Activated naive CD8-positive, alpha-beta T cell treated with anti-CD3 and anti-CD28 coated beads, Interleukin-2, amount 10 ng/mL, durations not matched to agents 7 days and 5 days (primary cell): ENCODE measurements at regions not wholly inside any gene's neighbourhood (a gene's known extent, or its start where the extent isn't known, plus 50 kb on each side); places are given as distances from the start of the nearest gene placed in this dataset.
"Not testable (repeated sequence)": the region's sequence is repeated elsewhere in the genome, so short reads cannot be mapped to it uniquely, and the experiment has no call there.

Experiments
- ATAC-seq: fragments of 150-1000 bp; cut with Tn5 transposase; one replicate; pipeline ENCODE4 v1.10.0; 2021; ENCODE audit warnings: low read depth, moderate library complexity
- POLR2A ChIA-PET: fragments of 350-600 bp; sonication (Branson Sonifier 250); formaldehyde crosslinking; loops from one replicate; lab custom pipeline; 2021; ENCODE audit warnings: antibody characterized with exemption; lab: Charles Lee
- DNase-seq: peaks from one replicate; pipeline ENCODE4 v3.0.0; 2021
- H3K27ac Mint-ChIP-seq: one replicate; pipeline ENCODE4 v1.8.0; 2022; ENCODE audit warnings: mild to moderate bottlenecking, mixed read lengths
- H3K27me3 Mint-ChIP-seq: one replicate; pipeline ENCODE4 v1.8.0; 2022; ENCODE audit warnings: mild to moderate bottlenecking, moderate library complexity, mixed read lengths
- H3K36me3 Mint-ChIP-seq: one replicate; pipeline ENCODE4 v1.8.0; 2021; ENCODE audit warnings: mild to moderate bottlenecking, mixed read lengths
- H3K4me1 Mint-ChIP-seq: one replicate; pipeline ENCODE4 v1.8.0; 2021; ENCODE audit warnings: mixed read lengths
- H3K4me3 Mint-ChIP-seq: one replicate; pipeline ENCODE4 v1.8.0; 2022; ENCODE audit warnings: mild to moderate bottlenecking, moderate library complexity, mixed read lengths
- H3K9me3 Mint-ChIP-seq: one replicate; pipeline ENCODE4 v1.8.0; 2021; ENCODE audit warnings: mixed read lengths

- Mint-ChIP-seq H3K4me3 (no peak overlapping the region), H3K27ac (no peak overlapping the region), H3K4me1 (no peaks in the 10 kb centered on the region), H3K27me3 (peaks cover 2% of the 10 kb centered on the region), H3K9me3 (peaks cover 19% of the 10 kb centered on the region), H3K36me3 (no peaks in the 10 kb centered on the region)
- POLR2A ChIA-PET: no interaction called here
- ATAC-seq (no peak), DNase-seq (no peak)
Observed at GRCh38 chr2:2779727-2780126, 448.7 kb upstream of the MYT1L start.

GRCh38 chr2:2777876-2778275 lies 446.8 kb upstream of the MYT1L start:
- Mint-ChIP-seq H3K9me3 (peaks cover 19% of the 10 kb centered on the region), H3K36me3 (no peaks in the 10 kb centered on the region), H3K4me1 (no peaks in the 10 kb centered on the region), H3K4me3 (no peak overlapping the region), H3K27ac (no peak overlapping the region), H3K27me3 (peaks cover 2% of the 10 kb centered on the region)
- POLR2A ChIA-PET: no interaction called here
- DNase-seq: no peak
- no peak for ATAC-seq

GRCh38 chr2:2777213-2777612 lies 446.1 kb upstream of the MYT1L start:
- POLR2A ChIA-PET: no interaction called here
- H3K27me3 Mint-ChIP-seq: peaks cover 2% of the 10 kb centered on the region
- no peaks in the 10 kb centered on the region for H3K36me3 Mint-ChIP-seq
- ATAC-seq (no peak), DNase-seq (no peak)
- H3K9me3 Mint-ChIP-seq: peaks cover 19% of the 10 kb centered on the region
- H3K4me3 Mint-ChIP-seq: no peak overlapping the region
- H3K4me1 Mint-ChIP-seq: no peaks in the 10 kb centered on the region
- H3K27ac Mint-ChIP-seq: no peak overlapping the region

GRCh38 chr2:2775018-2775417 lies 443.9 kb upstream of the MYT1L start:
- Mint-ChIP-seq H3K27me3 (no peaks in the 10 kb centered on the region), H3K27ac (no peak overlapping the region), H3K4me1 (no peaks in the 10 kb centered on the region), H3K36me3 (no peaks in the 10 kb centered on the region), H3K9me3 (peaks cover 8% of the 10 kb centered on the region), H3K4me3 (no peak overlapping the region)
- POLR2A ChIA-PET: no interaction called here
- DNase-seq: no peak
- ATAC-seq: no peak

GRCh38 chr2:2773692-2774091 lies 442.6 kb upstream of the MYT1L start:
- H3K9me3 Mint-ChIP-seq: no peaks in the 10 kb centered on the region
- H3K4me1 Mint-ChIP-seq: no peaks in the 10 kb centered on the region
- no peaks in the 10 kb centered on the region for H3K27me3 Mint-ChIP-seq
- POLR2A ChIA-PET: no interaction called here
- H3K27ac Mint-ChIP-seq: no peak overlapping the region
- H3K4me3 Mint-ChIP-seq: no peak overlapping the region
- DNase-seq (no peak), ATAC-seq (no peak)
- H3K36me3 Mint-ChIP-seq: no peaks in the 10 kb centered on the region

DNA sequence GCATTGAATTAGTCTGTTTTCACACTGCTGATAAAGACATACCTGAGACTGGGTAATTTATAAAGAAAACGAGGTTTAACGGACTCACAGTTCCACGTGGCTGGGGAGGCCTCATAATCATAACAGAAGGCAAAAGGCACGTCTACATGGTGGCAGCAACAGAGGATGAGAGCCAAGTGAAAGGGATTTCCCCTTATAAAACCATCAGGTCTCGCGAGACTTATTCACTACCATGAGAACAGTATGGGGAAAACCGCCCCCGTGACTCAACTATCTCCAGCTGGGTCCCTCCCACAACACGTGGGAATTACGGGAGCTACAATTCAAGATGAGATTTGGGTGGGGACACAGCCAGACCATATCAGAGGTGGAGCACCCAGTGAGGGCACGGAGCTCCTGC lies 442.0 kb upstream of the MYT1L start:
- H3K9me3 Mint-ChIP-seq, POLR2A ChIA-PET, ATAC-seq, DNase-seq, H3K4me1 Mint-ChIP-seq, H3K27me3 Mint-ChIP-seq, H3K27ac Mint-ChIP-seq, H3K36me3 Mint-ChIP-seq, H3K4me3 Mint-ChIP-seq: not testable (repeated sequence)

DNA sequence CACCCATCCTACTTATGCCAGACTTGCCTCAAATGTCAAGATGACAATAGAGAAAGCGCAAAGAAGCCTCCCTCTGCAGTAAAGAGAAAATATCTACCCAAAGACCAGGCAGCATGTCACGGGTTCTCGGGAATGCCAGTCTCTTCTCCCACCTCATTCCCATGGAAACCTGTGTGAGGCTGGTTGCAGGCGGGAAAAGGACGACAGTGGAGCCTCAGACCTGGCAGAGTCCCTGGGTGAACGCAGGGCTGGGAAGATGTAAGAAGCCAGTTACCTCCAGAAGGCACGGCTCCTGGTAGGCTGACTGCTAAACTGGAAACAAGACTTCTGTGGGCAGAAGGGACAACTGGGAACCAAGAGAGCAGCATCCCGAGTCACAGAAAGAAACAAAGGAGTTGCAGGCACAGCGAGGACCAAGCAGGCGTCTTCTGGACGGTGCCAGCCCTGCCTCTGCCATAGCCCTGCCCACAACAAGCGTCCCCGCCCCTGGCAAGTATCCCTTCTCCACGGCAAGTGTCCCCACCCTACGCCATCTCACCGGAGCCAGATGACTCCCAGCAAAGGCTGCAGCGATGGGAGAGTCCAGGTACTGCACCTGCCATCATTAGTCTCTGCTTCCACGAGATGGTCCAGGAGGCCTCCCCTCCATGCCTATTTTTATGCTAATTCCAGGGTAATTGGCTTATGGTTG lies 440.8 kb upstream of the MYT1L start:
- no peak for ATAC-seq
- Mint-ChIP-seq H3K9me3 (no peaks in the 10 kb centered on the region), H3K4me1 (no peaks in the 10 kb centered on the region), H3K4me3 (no peak overlapping the region), H3K27ac (no peak overlapping the region), H3K36me3 (no peaks in the 10 kb centered on the region), H3K27me3 (no peaks in the 10 kb centered on the region)
- no peak for DNase-seq
- POLR2A ChIA-PET: no interaction called here

DNA sequence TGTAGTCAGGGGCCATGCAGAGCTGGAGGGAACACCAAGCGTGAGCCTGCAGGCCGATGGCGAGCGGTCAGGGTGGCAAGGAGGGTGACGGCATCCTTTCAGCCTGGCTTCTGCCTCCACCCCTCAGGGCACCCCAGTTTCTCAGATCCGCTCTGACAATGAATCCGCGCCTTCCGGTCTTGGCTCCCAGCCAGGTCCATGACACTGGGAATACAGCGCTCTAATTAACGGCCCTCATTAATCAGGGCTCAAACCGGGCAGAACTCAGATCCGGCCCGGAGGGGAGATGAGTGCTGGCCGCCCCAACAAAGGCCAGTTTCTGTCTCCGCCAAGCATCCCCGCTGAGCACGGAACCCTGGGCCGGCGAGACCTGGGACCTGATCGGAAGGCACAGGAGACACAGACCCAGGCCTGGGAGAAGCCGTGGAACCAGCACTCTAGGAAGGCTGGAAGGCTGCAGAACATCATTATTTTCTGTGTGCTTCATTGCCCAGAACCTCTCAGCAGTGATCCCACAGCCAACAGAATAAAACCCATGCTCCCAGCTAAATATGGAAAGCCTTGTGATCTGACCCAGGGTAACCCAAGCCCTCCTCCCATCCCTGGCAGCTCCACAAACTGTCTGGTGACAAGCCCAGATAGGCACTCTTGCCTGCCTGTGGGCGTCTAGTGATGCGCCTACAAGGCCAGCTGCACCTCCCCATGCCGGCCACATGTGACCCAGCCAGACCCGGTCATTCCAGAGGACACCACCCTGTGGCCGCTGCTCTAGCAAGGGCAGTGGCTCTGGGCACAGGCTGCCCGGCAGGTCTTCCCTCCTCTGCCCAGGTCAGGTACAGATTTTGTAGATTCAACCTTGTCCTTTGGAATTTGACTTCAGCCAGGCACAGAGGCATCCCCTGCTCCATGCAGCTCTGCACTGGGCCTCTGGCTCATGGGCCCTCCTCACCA lies 438.7 kb upstream of the MYT1L start:
- Mint-ChIP-seq H3K27me3 (no peaks in the 10 kb centered on the region), H3K4me1 (no peaks in the 10 kb centered on the region), H3K36me3 (no peaks in the 10 kb centered on the region), H3K27ac (no peak overlapping the region), H3K4me3 (no peak overlapping the region), H3K9me3 (no peaks in the 10 kb centered on the region)
- DNase-seq (no peak), ATAC-seq (no peak)
- POLR2A ChIA-PET: no interaction called here

DNA sequence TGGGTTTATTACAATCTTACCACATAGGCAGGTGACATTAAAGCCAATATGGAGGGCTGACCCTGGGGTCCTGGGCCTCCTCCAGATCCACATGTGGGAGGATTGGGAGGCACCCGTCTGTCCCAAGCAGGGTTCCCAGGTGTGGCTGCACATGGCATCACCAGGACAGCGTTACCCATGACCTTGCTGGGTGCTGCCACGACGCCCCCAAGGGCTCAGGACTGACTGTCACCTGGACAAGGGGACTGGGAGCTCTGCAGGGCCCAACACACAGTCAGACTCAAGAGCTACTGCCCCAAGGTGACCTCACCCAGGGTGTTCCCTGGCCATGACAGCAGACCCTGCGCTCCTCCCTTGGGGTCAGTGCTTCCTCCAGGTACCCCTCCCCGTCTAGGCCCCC lies 437.4 kb upstream of the MYT1L start:
- Mint-ChIP-seq H3K4me3 (no peak overlapping the region), H3K27me3 (no peaks in the 10 kb centered on the region)

DNA sequence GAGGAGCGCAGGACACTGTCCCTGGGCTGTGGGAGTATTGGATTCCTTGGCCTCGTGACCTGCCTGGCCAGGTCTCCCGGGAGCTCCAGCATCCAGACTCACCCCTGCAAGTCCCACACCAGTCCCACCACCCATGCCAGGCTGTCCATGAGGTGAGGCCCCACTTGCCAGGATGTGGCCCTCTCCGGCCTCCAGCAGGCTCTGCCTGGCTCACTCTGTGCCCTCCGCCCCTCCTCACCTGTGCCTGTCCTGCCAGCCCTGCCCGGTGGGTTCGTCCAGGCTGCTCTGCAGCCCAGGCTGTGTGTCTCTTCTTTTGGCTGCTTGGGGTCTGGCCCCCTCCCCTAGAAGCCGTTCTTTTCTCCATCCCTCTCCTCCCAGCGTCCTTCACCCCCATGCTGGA lies 436.8 kb upstream of the MYT1L start:
- Mint-ChIP-seq H3K36me3 (no peaks in the 10 kb centered on the region), H3K27me3 (no peaks in the 10 kb centered on the region), H3K27ac (no peak overlapping the region), H3K9me3 (no peaks in the 10 kb centered on the region), H3K4me1 (no peaks in the 10 kb centered on the region), H3K4me3 (no peak overlapping the region)
- DNase-seq (no peak), ATAC-seq (no peak)
- POLR2A ChIA-PET: no interaction called here

More for the DNA sequence above, 437.4 kb upstream of the MYT1L start:
- no peak for ATAC-seq
- no peaks in the 10 kb centered on the region for H3K4me1 Mint-ChIP-seq
- no peak overlapping the region for H3K27ac Mint-ChIP-seq
- no peak for DNase-seq
- POLR2A ChIA-PET: no interaction called here
- H3K9me3 Mint-ChIP-seq: no peaks in the 10 kb centered on the region
- H3K36me3 Mint-ChIP-seq: no peaks in the 10 kb centered on the region

DNA sequence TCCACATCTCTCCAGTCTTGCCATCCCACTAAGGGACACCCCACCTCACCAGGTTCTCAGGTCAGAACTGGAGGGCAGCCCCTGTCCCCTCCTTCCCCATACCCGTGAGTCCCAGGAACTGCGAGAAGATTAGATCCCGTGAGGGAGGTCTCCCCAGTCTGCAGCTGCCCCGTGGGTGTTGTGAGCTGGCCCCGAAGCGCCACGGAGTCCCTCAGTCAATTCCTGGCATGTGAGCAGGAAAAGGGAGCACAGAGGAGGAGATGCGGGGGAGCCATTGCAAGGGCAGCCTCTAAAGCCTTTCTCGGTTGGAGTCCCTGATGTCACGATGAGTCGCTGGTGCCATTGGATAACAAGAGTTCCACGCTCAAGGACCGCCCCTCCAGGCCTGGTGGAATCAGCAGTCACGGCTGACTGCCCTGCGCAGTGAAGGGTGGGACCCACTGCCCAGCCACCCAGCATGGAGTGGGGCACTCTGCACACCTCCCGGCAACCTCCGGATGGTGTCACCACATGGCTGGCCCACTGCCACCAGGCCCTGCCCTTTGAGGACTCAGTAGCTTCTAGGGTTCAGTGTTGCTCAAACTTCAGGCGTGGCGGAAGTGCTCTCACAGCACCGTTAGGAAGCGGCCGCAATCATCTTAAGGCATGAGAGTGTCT lies 434.9 kb upstream of the MYT1L start:
- H3K27me3 Mint-ChIP-seq: no peaks in the 10 kb centered on the region
- POLR2A ChIA-PET: no interaction called here
- H3K9me3 Mint-ChIP-seq: no peaks in the 10 kb centered on the region
- H3K27ac Mint-ChIP-seq: no peak overlapping the region
- H3K4me1 Mint-ChIP-seq: no peaks in the 10 kb centered on the region
- H3K36me3 Mint-ChIP-seq: no peaks in the 10 kb centered on the region
- DNase-seq (no peak), ATAC-seq (no peak)
- no peak overlapping the region for H3K4me3 Mint-ChIP-seq

DNA sequence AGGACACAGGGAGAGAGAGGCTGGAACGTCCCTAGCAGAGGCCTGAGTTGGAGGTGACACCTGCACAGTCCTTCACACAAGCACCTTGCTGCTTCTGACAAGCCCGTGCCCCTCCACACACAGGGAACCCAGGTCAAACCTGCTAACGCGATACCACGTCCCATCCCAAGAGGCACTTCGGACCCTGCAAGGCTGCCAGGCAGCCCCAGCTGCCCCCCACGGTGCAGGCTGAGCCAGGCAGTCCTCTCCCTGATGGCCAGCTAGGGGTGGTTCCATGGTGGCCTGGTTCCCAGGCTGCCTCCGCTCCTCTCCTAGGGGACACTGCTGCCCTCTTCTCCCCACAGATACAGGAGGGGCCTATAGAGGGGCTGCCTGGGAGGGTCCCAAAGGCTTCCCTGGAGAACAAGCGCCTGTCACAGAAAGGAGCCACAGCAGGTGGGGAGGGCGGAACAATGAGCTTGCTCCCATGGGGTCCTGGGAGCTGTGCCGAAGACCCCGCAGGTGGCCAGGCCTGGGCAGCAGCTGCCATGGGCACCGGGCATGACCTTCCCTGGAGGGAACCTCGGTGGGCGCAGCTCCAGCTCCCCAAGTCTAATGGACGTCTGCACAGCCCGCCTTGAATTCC lies 434.2 kb upstream of the MYT1L start:
- ATAC-seq (no peak), DNase-seq (no peak)
- no peaks in the 10 kb centered on the region for H3K9me3 Mint-ChIP-seq
- no peaks in the 10 kb centered on the region for H3K27me3 Mint-ChIP-seq
- POLR2A ChIA-PET: no interaction called here
- no peak overlapping the region for H3K4me3 Mint-ChIP-seq
- H3K27ac Mint-ChIP-seq: no peak overlapping the region
- H3K36me3 Mint-ChIP-seq: no peaks in the 10 kb centered on the region
- H3K4me1 Mint-ChIP-seq: no peaks in the 10 kb centered on the region

GRCh38 chr2:2764739-2765138 lies 433.7 kb upstream of the MYT1L start:
- ATAC-seq (no peak), DNase-seq (no peak)
- no peak overlapping the region for H3K27ac Mint-ChIP-seq
- H3K27me3 Mint-ChIP-seq: no peaks in the 10 kb centered on the region
- no peaks in the 10 kb centered on the region for H3K36me3 Mint-ChIP-seq
- H3K4me1 Mint-ChIP-seq: no peaks in the 10 kb centered on the region
- H3K4me3 Mint-ChIP-seq: no peak overlapping the region
- H3K9me3 Mint-ChIP-seq: no peaks in the 10 kb centered on the region
- POLR2A ChIA-PET: no interaction called here
